Adrenal gland (tissue), 5 donors: ENCODE measurements at regions not wholly inside any gene's neighbourhood (a gene's known extent, or its start where the extent isn't known, plus 50 kb on each side); places are given as distances from the start of the nearest gene placed in this dataset.

Experiments used
- CTCF ChIP-seq, 6 experiments: fragments of 450-650 bp in 4 of 6; fragments of 200-600 bp in 2 of 6; sonication (generic) in 1 of 6; IDR thresholded peaks; 1 replicate in 5 of 6; 2 replicates in 1 of 6; pipeline versions ENCODE4 v1.5.1 to v1.8.0; 2016 to 2021; ENCODE audit warnings: antibody characterized with exemption in 6 of 6, mild to moderate bottlenecking in 2 of 6, moderate library complexity in 1 of 6
- POLR2A ChIP-seq, 2 donors: fragments of 450-650 bp; IDR thresholded peaks; one replicate each; pipeline ENCODE4 v1.6.1; 2017; ENCODE audit warnings: antibody characterized with exemption in 2 of 2, mild to moderate bottlenecking in 2 of 2, moderate library complexity in 1 of 2
- donor health status: DM: no; HTN: no; CAD: no.

GRCh38 chr3:152120601-152121269 lies 148.0 kb upstream of the MBNL1 start:
- TF ChIP-seq CTCF (IDR thresholded peaks at IDR 0.05) (no peak), POLR2A (IDR thresholded peaks at IDR 0.05) (no peak)
